Breast epithelium (tissue), 3 donors: ENCODE measurements at regions not wholly inside any gene's neighbourhood (a gene's known extent, or its start where the extent isn't known, plus 50 kb on each side); places are given as distances from the start of the nearest gene placed in this dataset.

Experiments used
- CTCF ChIP-seq, 3 donors: fragments of 450-650 bp; IDR thresholded peaks; one replicate each; pipeline ENCODE4 v1.5.1; 2016 to 2017; ENCODE audit warnings: antibody characterized with exemption in 3 of 3, mild to moderate bottlenecking in 3 of 3, moderate library complexity in 3 of 3
- POLR2A ChIP-seq: fragments of 450-650 bp; IDR thresholded peaks from one replicate; pipeline ENCODE4 v1.6.1; 2016; ENCODE audit warnings: antibody characterized with exemption, mild to moderate bottlenecking, moderate library complexity
- POLR2AphosphoS5 ChIP-seq, 3 donors: sonication (generic); formaldehyde crosslinking; IDR thresholded peaks; one replicate each; pipeline ENCODE4 v1.6.1; 2017; ENCODE audit warnings: antibody characterized with exemption in 3 of 3

- no peak for TF ChIP-seq CTCF (IDR thresholded peaks at IDR 0.05)
- no peak for TF ChIP-seq POLR2A
- TF ChIP-seq POLR2AphosphoS5 (IDR thresholded peaks at IDR 0.05) = no peak
Observed at GRCh38 chr4:26122690-26123089, 198.1 kb upstream of the RBPJ start.
